ELF-1 (cell line): ENCODE measurements at regions not wholly inside any gene's neighbourhood (a gene's known extent, or its start where the extent isn't known, plus 50 kb on each side); places are given as distances from the start of the nearest gene placed in this dataset.
"Not testable (repeated sequence)": the region's sequence is repeated elsewhere in the genome, so short reads cannot be mapped to it uniquely, and the experiment has no call there.

Experiments used
- DNase-seq: peaks from one replicate; pipeline ENCODE4 v3.0.0-alpha.2; 2016; ENCODE audit warnings: low read depth, low spot score

- no peak for DNase-seq
Measured at GRCh38 chr6:165794179-165794601, 131.1 kb upstream of the PDE10A start.

- no peak for DNase-seq
Measured at GRCh38 chr6:165793287-165793825, 130.3 kb upstream of the PDE10A start.

- DNase-seq = no peak
Measured at GRCh38 chr6:165791876-165792437, 128.9 kb upstream of the PDE10A start.

GRCh38 chr6:165791306-165791705 lies 128.3 kb upstream of the PDE10A start:
- DNase-seq = no peak

GRCh38 chr6:165782812-165783211 lies 119.8 kb upstream of the PDE10A start:
- DNase-seq = no peak

GRCh38 chr6:165782134-165782533 lies 119.1 kb upstream of the PDE10A start:
- DNase-seq = no peak

GRCh38 chr6:165777680-165778079 lies 114.6 kb upstream of the PDE10A start:
- DNase-seq = no peak

GRCh38 chr6:165776691-165777090 lies 113.7 kb upstream of the PDE10A start:
- DNase-seq = no peak

GRCh38 chr6:165775721-165776120 lies 112.7 kb upstream of the PDE10A start:
- no peak for DNase-seq

- no peak for DNase-seq
Measured at GRCh38 chr6:165774903-165775601, 112.0 kb upstream of the PDE10A start.

- DNase-seq = no peak
Measured at GRCh38 chr6:165770397-165771082, 107.5 kb upstream of the PDE10A start.

- DNase-seq = no peak
Measured at GRCh38 chr6:165769884-165770283, 106.8 kb upstream of the PDE10A start.

- DNase-seq = no peak
Measured at GRCh38 chr6:165769401-165769800, 106.4 kb upstream of the PDE10A start.

GRCh38 chr6:165768961-165769360 lies 105.9 kb upstream of the PDE10A start:
- DNase-seq = no peak

GRCh38 chr6:165767228-165767627 lies 104.2 kb upstream of the PDE10A start:
- no peak for DNase-seq

GRCh38 chr6:165766457-165766856 lies 103.4 kb upstream of the PDE10A start:
- no peak for DNase-seq

GRCh38 chr6:165766026-165766425 lies 103.0 kb upstream of the PDE10A start:
- DNase-seq = no peak

GRCh38 chr6:165765256-165765655 lies 102.2 kb upstream of the PDE10A start:
- DNase-seq = not testable (repeated sequence)

GRCh38 chr6:165762876-165763275 lies 99.8 kb upstream of the PDE10A start:
- no peak for DNase-seq

GRCh38 chr6:165762125-165762524 lies 99.1 kb upstream of the PDE10A start:
- no peak for DNase-seq

- DNase-seq = no peak
Measured at GRCh38 chr6:165760803-165761185, 97.8 kb upstream of the PDE10A start.

- no peak for DNase-seq
Measured at GRCh38 chr6:165760126-165760802, 97.2 kb upstream of the PDE10A start.
